ENCODE measurements at regions not wholly inside any gene's neighbourhood (a gene's known extent, or its start where the extent isn't known, plus 50 kb on each side); places are given as distances from the start of the nearest gene placed in this dataset.

- POLR2A ChIA-PET, result no interaction called here
- ATAC-seq (ENCODE audit: low read depth) (no peak), DNase-seq (no peak)
- H3K4me3 Mint-ChIP-seq, result no peak overlapping the region
- no peaks in the 10 kb centered on the region for H3K4me1 Mint-ChIP-seq
- H3K36me3 Mint-ChIP-seq, result no peaks in the 10 kb centered on the region
- peaks cover 5% of the 10 kb centered on the region for H3K9me3 Mint-ChIP-seq
- H3K27ac Mint-ChIP-seq, result no peak overlapping the region
- H3K27me3 Mint-ChIP-seq, result no peaks in the 10 kb centered on the region
Measured at GRCh38 chr18:61034580-61034979, 298.6 kb upstream of the CDH20 start.

- Mint-ChIP-seq H3K9me3 (peaks cover under 1% of the 10 kb centered on the region), H3K4me1 (no peaks in the 10 kb centered on the region), H3K4me3 (no peak overlapping the region), H3K27me3 (no peaks in the 10 kb centered on the region), H3K27ac (no peak overlapping the region), H3K36me3 (no peaks in the 10 kb centered on the region)
- ATAC-seq (ENCODE audit: low read depth) (no peak), DNase-seq (no peak)
- POLR2A ChIA-PET, result no interaction called here
Measured at GRCh38 chr18:61039251-61039650, 294.0 kb upstream of the CDH20 start.

GRCh38 chr18:61047794-61048193, 285.4 kb upstream of the CDH20 start:
- no peaks in the 10 kb centered on the region for H3K27me3 Mint-ChIP-seq
- H3K4me3 Mint-ChIP-seq, result no peak overlapping the region
- POLR2A ChIA-PET, result no interaction called here
- no peaks in the 10 kb centered on the region for H3K36me3 Mint-ChIP-seq
- H3K4me1 Mint-ChIP-seq, result no peaks in the 10 kb centered on the region
- no peaks in the 10 kb centered on the region for H3K9me3 Mint-ChIP-seq
- DNase-seq (no peak), ATAC-seq (ENCODE audit: low read depth) (no peak)
- H3K27ac Mint-ChIP-seq, result no peak overlapping the region

DNA sequence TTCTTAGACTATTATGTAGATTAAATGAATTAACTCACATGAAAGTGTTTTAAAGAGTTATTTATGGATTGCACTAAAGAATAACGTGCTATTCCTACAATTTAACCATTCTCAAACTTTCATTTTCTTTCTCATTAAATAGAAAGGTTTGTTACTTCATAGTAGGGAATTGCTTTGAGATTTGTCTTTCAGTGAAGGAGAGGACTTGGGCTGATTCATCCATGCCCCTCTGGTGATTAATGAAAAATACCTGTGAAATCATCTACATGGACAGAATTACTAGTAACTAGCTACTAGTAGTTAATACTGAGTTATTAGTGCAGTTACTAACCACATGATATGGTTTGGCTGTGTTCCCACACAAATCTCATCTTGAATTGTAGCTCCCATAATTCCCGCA, 275.8 kb upstream of the CDH20 start:
- Mint-ChIP-seq H3K36me3 (no peaks in the 10 kb centered on the region), H3K9me3 (peaks cover 2% of the 10 kb centered on the region), H3K4me1 (no peaks in the 10 kb centered on the region), H3K27ac (no peak overlapping the region), H3K4me3 (no peak overlapping the region), H3K27me3 (no peaks in the 10 kb centered on the region)
- DNase-seq, result no peak
- POLR2A ChIA-PET, result no interaction called here
- ATAC-seq (ENCODE audit: low read depth), result no peak

DNA sequence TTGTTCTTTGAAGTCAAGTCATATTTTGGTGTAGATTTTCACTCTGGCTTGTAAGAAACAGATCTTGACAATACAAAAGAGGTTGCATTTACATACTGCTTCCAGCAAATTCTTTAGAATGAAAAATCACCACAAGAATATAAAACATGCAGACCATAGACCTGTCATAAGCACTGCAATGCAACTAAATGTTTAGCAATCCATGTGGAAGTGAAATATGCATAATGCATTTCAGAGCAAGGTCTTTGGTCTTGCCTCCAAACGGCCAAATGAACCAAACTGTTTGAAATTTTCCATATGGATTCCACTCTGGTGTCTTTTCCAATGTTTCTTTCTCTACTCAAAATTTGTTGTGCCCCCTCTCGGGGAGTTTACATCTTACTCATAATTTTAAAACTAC, 271.0 kb upstream of the CDH20 start:
- H3K36me3 Mint-ChIP-seq, result no peaks in the 10 kb centered on the region
- H3K4me1 Mint-ChIP-seq, result no peaks in the 10 kb centered on the region
- ATAC-seq (ENCODE audit: low read depth), result no peak
- DNase-seq, result no peak
- H3K9me3 Mint-ChIP-seq, result no peaks in the 10 kb centered on the region
- H3K4me3 Mint-ChIP-seq, result no peak overlapping the region
- H3K27me3 Mint-ChIP-seq, result no peaks in the 10 kb centered on the region
- POLR2A ChIA-PET, result no interaction called here
- no peak overlapping the region for H3K27ac Mint-ChIP-seq

- Mint-ChIP-seq H3K9me3 (no peaks in the 10 kb centered on the region), H3K36me3 (no peaks in the 10 kb centered on the region), H3K27me3 (no peaks in the 10 kb centered on the region), H3K27ac (no peak overlapping the region), H3K4me3 (no peak overlapping the region), H3K4me1 (no peaks in the 10 kb centered on the region)
- no peak for DNase-seq
- POLR2A ChIA-PET, result no interaction called here
- no peak for ATAC-seq (ENCODE audit: low read depth)
Measured at GRCh38 chr18:61064911-61065310, 268.3 kb upstream of the CDH20 start.

DNA sequence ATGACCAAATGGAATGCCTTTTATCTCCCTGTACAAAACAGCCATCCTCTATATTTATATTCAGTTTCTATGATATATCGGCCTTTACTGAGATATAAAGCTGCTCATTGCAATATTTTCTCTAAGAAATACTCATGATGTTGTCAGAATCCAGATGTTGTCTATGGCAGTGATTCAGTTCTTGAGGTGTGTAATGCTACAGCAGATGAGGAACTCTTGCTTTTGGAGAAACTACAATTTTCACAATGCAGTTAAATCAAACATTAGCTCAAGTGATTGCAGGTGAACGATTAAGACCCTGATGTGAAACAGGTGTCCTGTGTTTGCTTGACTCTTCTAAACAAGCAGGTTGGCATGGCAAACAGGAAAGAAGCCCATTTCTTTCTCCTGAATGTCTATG, 256.2 kb upstream of the CDH20 start:
- DNase-seq, result no peak
- Mint-ChIP-seq H3K4me3 (no peak overlapping the region), H3K9me3 (peaks cover 4% of the 10 kb centered on the region), H3K27me3 (no peaks in the 10 kb centered on the region), H3K27ac (no peak overlapping the region), H3K36me3 (no peaks in the 10 kb centered on the region), H3K4me1 (no peaks in the 10 kb centered on the region)
- POLR2A ChIA-PET, result no interaction called here
- no peak for ATAC-seq (ENCODE audit: low read depth)

- POLR2A ChIA-PET, result no interaction called here
- Mint-ChIP-seq H3K4me1 (no peaks in the 10 kb centered on the region), H3K36me3 (no peaks in the 10 kb centered on the region), H3K9me3 (no peaks in the 10 kb centered on the region), H3K27me3 (no peaks in the 10 kb centered on the region), H3K4me3 (no peak overlapping the region), H3K27ac (no peak overlapping the region)
- DNase-seq, result no peak
- ATAC-seq (ENCODE audit: low read depth), result no peak
Measured at GRCh38 chr18:61079714-61080113, 253.5 kb upstream of the CDH20 start.

DNA sequence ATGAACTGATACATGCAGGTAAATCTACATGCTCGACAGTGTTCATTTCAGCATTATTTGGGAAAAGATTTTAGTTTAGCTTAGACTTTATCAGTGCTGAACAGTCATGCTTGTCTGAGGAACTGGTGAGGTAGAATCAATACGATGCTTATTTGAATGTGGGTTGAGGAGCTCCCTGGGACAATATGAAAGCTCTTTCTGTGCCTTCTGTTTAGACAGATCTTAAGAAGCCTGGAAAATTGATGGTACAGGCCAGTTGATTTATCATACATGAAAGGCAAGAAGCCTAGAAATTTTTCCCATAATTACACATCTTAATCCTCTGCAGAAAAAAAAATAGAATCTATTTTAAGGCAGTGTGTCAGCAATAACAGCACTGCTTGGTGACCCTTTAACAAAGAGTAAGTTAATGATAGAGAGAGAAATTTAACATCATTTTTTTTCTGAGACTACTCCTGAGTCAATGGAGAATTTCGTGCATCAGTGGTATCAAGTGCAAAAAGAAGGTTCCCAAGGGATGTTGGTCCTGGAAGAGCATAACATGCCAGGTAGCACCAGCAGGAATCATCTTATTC, 252.2 kb upstream of the CDH20 start:
- Mint-ChIP-seq H3K27ac (no peak overlapping the region), H3K27me3 (no peaks in the 10 kb centered on the region), H3K4me1 (no peaks in the 10 kb centered on the region), H3K4me3 (no peak overlapping the region), H3K36me3 (no peaks in the 10 kb centered on the region), H3K9me3 (no peaks in the 10 kb centered on the region)
- ATAC-seq (ENCODE audit: low read depth) (no peak), DNase-seq (no peak)
- POLR2A ChIA-PET, result no interaction called here

DNA sequence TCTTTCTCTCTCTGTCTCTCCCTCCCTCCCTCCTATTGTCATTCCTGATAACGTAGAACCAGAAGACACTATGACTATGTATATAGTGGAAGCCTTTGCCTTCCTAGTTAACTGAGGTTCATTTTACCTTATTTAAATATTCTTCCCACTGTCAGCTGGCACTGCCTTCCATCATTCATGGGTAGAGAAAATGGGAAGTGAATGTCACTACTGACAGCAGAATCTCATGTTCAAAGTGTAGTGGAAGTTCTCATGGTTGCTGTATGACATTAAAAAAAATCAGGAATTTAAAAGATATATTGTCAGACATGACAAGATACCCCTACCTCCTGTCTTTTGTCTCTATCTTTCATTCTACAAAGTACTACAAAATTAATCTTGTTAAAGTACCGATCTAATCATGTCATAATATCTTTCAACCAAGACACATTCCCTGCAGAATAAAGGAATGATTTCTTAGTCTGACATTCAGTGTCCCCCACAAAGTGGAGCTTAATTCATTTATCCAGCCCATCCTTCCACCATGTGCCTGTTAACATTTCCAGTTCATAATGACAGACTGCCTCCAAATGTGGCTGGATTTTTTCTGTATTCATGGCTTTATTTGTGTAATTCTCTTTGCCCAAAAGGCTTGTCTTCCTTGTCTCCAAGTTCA, 250.1 kb upstream of the CDH20 start:
- no peaks in the 10 kb centered on the region for H3K36me3 Mint-ChIP-seq
- no peak overlapping the region for H3K4me3 Mint-ChIP-seq
- no peak overlapping the region for H3K27ac Mint-ChIP-seq
- no peaks in the 10 kb centered on the region for H3K27me3 Mint-ChIP-seq
- DNase-seq (no peak), ATAC-seq (ENCODE audit: low read depth) (no peak)
- no peaks in the 10 kb centered on the region for H3K9me3 Mint-ChIP-seq
- no peaks in the 10 kb centered on the region for H3K4me1 Mint-ChIP-seq
- POLR2A ChIA-PET, result no interaction called here

GRCh38 chr18:61085036-61085435, 248.2 kb upstream of the CDH20 start:
- Mint-ChIP-seq H3K36me3 (no peaks in the 10 kb centered on the region), H3K9me3 (no peaks in the 10 kb centered on the region), H3K4me1 (no peaks in the 10 kb centered on the region), H3K4me3 (no peak overlapping the region), H3K27me3 (no peaks in the 10 kb centered on the region), H3K27ac (no peak overlapping the region)
- POLR2A ChIA-PET, result no interaction called here
- no peak for ATAC-seq (ENCODE audit: low read depth)
- DNase-seq, result no peak

DNA sequence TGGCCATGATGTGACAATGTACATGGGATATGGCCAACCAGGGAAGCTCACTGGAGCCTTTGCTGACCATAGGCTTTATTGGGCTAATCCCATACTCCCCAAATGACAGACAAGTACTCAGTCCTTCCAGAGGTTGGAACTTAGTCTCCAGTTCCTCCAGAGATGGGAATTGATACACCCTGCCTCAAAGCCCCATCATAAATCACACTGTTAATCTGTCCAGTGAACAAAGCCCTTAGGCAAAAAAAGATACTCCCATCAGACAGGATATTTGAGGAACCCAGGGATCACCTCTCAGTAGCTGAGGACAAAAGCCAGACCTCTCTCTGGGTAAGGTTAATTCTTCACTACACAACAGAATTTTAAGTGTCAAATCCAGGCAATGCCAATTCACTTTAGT, 247.5 kb upstream of the CDH20 start:
- Mint-ChIP-seq H3K36me3 (no peaks in the 10 kb centered on the region), H3K4me1 (no peaks in the 10 kb centered on the region), H3K4me3 (no peak overlapping the region), H3K27ac (no peak overlapping the region), H3K27me3 (no peaks in the 10 kb centered on the region), H3K9me3 (no peaks in the 10 kb centered on the region)
- POLR2A ChIA-PET, result no interaction called here
- DNase-seq (no peak), ATAC-seq (ENCODE audit: low read depth) (no peak)

DNA sequence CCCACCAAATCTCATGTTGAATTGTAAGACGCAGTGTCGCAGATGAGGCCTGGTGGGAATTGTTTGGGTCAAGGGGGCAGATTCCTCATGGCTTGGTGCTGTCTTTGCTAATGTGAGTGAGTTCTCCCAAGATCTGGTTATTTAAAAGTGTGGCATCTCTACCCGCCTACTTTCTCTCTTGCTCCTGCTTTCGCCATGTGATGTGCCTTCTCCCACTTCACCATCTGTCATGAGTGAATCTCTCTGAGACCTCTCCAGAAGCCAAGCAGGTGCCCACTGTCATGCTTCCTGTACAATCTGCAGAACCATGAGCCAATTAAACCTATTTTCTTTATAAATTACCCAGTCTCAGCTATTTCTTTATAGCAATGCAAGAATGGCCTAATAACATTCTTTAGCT, 246.6 kb upstream of the CDH20 start:
- H3K27ac Mint-ChIP-seq, result no peak overlapping the region
- no peaks in the 10 kb centered on the region for H3K9me3 Mint-ChIP-seq
- ATAC-seq (ENCODE audit: low read depth) (no peak), DNase-seq (no peak)
- no peaks in the 10 kb centered on the region for H3K36me3 Mint-ChIP-seq
- H3K4me1 Mint-ChIP-seq, result no peaks in the 10 kb centered on the region
- no peaks in the 10 kb centered on the region for H3K27me3 Mint-ChIP-seq
- POLR2A ChIA-PET, result no interaction called here
- H3K4me3 Mint-ChIP-seq, result no peak overlapping the region

- H3K4me1 Mint-ChIP-seq, result no peaks in the 10 kb centered on the region
- ATAC-seq (ENCODE audit: low read depth) (no peak), DNase-seq (no peak)
- no peaks in the 10 kb centered on the region for H3K27me3 Mint-ChIP-seq
- no peak overlapping the region for H3K4me3 Mint-ChIP-seq
- no peak overlapping the region for H3K27ac Mint-ChIP-seq
- H3K36me3 Mint-ChIP-seq, result no peaks in the 10 kb centered on the region
- POLR2A ChIA-PET, result no interaction called here
- H3K9me3 Mint-ChIP-seq, result no peaks in the 10 kb centered on the region
Measured at GRCh38 chr18:61091379-61091778, 241.9 kb upstream of the CDH20 start.

- H3K27ac Mint-ChIP-seq, result no peak overlapping the region
- no peaks in the 10 kb centered on the region for H3K9me3 Mint-ChIP-seq
- no peaks in the 10 kb centered on the region for H3K4me1 Mint-ChIP-seq
- no peaks in the 10 kb centered on the region for H3K27me3 Mint-ChIP-seq
- no peak overlapping the region for H3K4me3 Mint-ChIP-seq
- H3K36me3 Mint-ChIP-seq, result no peaks in the 10 kb centered on the region
- ATAC-seq (ENCODE audit: low read depth), result no peak
- DNase-seq, result no peak
- POLR2A ChIA-PET, result no interaction called here
Measured at GRCh38 chr18:61093965-61094364, 239.3 kb upstream of the CDH20 start.
